ENCODE measurements at regions not wholly inside any gene's neighbourhood (a gene's known extent, or its start where the extent isn't known, plus 50 kb on each side); places are given as distances from the start of the nearest gene placed in this dataset.
A peak's percentile ranks its signal among the peaks of the same experiment; 100 is the strongest.

- DNase-seq = no peak
Measured at GRCh38 chr10:3723766-3724165, 61.2 kb downstream of the KLF6 start.

- peak; percentile 98 for DNase-seq
Measured at GRCh38 chr10:3720228-3721019, 64.6 kb downstream of the KLF6 start.

GRCh38 chr10:3719024-3719843 is 65.8 kb downstream of the KLF6 start:
- no peak for DNase-seq

- no peak for DNase-seq
Measured at GRCh38 chr10:3716093-3716492, 68.9 kb downstream of the KLF6 start.

- DNase-seq = peak; percentile 66
Measured at GRCh38 chr10:3714967-3715366, 70.0 kb downstream of the KLF6 start.

GRCh38 chr10:3714531-3714930 is 70.5 kb downstream of the KLF6 start:
- DNase-seq = no peak

- DNase-seq = no peak
Measured at GRCh38 chr10:3712707-3713106, 72.3 kb downstream of the KLF6 start.

- no peak for DNase-seq
Measured at GRCh38 chr10:3711918-3712317, 73.1 kb downstream of the KLF6 start.

- DNase-seq = no peak
Measured at GRCh38 chr10:3710764-3711163, 74.2 kb downstream of the KLF6 start.

- no peak for DNase-seq
Measured at GRCh38 chr10:3709456-3710060, 75.5 kb downstream of the KLF6 start.

- no peak for DNase-seq
Measured at GRCh38 chr10:3708852-3709251, 76.2 kb downstream of the KLF6 start.

GRCh38 chr10:3704565-3705325 is 80.3 kb downstream of the KLF6 start:
- DNase-seq = peak; percentile 56

- no peak for DNase-seq
Measured at GRCh38 chr10:3702569-3702968, 82.4 kb downstream of the KLF6 start.

GRCh38 chr10:3702056-3702546 is 82.9 kb downstream of the KLF6 start:
- DNase-seq = no peak

GRCh38 chr10:3701491-3701890 is 83.5 kb downstream of the KLF6 start:
- no peak for DNase-seq

- no peak for DNase-seq
Measured at GRCh38 chr10:3700531-3701076, 84.4 kb downstream of the KLF6 start.

- DNase-seq = no peak
Measured at GRCh38 chr10:3699916-3700315, 85.1 kb downstream of the KLF6 start.

GRCh38 chr10:3698312-3698711 is 86.7 kb downstream of the KLF6 start:
- DNase-seq = no peak

GRCh38 chr10:3693698-3694080 is 91.3 kb downstream of the KLF6 start:
- DNase-seq = no peak

- DNase-seq = no peak
Measured at GRCh38 chr10:3693022-3693697, 91.8 kb downstream of the KLF6 start.

GRCh38 chr10:3692387-3692999 is 92.5 kb downstream of the KLF6 start:
- DNase-seq = no peak

GRCh38 chr10:3691482-3691881 is 93.5 kb downstream of the KLF6 start:
- no peak for DNase-seq

All from suppressor macrophage treated with lipopolysaccharide for 4 hours (primary cell).